CD4-positive, CD25-positive, alpha-beta regulatory T cell (primary cell): ENCODE measurements at regions not wholly inside any gene's neighbourhood (a gene's known extent, or its start where the extent isn't known, plus 50 kb on each side); places are given as distances from the start of the nearest gene placed in this dataset.
A peak's percentile ranks its signal among the peaks of the same experiment; 100 is the strongest.

Experiments
- ATAC-seq, 2 donors: fragments of 150-1000 bp; cut with Tn5 transposase; one replicate each; pipeline ENCODE4 v1.10.0; 2021; ENCODE audit warnings: low read depth in 2 of 2, moderate number of reproducible peaks in 2 of 2, moderate library complexity in 1 of 2
- DNase-seq, 3 donors: peaks; one replicate each; pipeline versions ENCODE4 v3.0.0 to v3.0.0-alpha.2; 2012 to 2022; ENCODE audit warnings: mixed read lengths in 1 of 3
- H3K27ac ChIP-seq: one replicate; pipeline ENCODE4 v1.7.0; 2013; ENCODE audit warnings: mild to moderate bottlenecking, low read length; ENCODE audit not compliant: insufficient read depth, poor library complexity, severe bottlenecking
- H3K27me3 ChIP-seq: one replicate; pipeline ENCODE4 v1.7.0; 2013; ENCODE audit warnings: low read length; ENCODE audit not compliant: control insufficient read depth, insufficient read depth
- H3K36me3 ChIP-seq: one replicate; pipeline ENCODE4 v1.7.0; 2013; ENCODE audit warnings: mild to moderate bottlenecking, low read length, moderate library complexity; ENCODE audit not compliant: control insufficient read depth, insufficient read depth
- H3K4me1 ChIP-seq: 2 replicates; pipeline ENCODE4 v1.7.0; 2013; ENCODE audit warnings: mild to moderate bottlenecking, low read length; ENCODE audit not compliant: insufficient read depth, control insufficient read depth, poor library complexity, severe bottlenecking
- H3K4me3 ChIP-seq: one replicate; pipeline ENCODE4 v1.7.0; 2013; ENCODE audit warnings: low read depth, mild to moderate bottlenecking, low read length, moderate library complexity
- H3K9me3 ChIP-seq, 2 experiments: 1 replicate in 1 of 2; 2 replicates in 1 of 2; pipeline ENCODE4 v1.7.0; 2013; ENCODE audit warnings: low read length in 2 of 2, mild to moderate bottlenecking in 1 of 2, moderate library complexity in 1 of 2; ENCODE audit not compliant: control insufficient read depth in 2 of 2
- H3K27ac Mint-ChIP-seq, 3 donors: one replicate each; pipeline ENCODE4 v1.8.0; 2020 to 2022; ENCODE audit warnings: mild to moderate bottlenecking in 3 of 3, mixed read lengths in 3 of 3, moderate library complexity in 2 of 3
- H3K27me3 Mint-ChIP-seq: one replicate; pipeline ENCODE4 v1.8.0; 2022; ENCODE audit warnings: mild to moderate bottlenecking, mixed read lengths
- H3K36me3 Mint-ChIP-seq: one replicate; pipeline ENCODE4 v1.8.0; 2020; ENCODE audit warnings: mixed read lengths
- H3K4me1 Mint-ChIP-seq, 4 donors: one replicate each; pipeline ENCODE4 v1.8.0; 2020 to 2022; ENCODE audit warnings: mixed read lengths in 4 of 4, mild to moderate bottlenecking in 1 of 4
- H3K4me3 Mint-ChIP-seq, 4 donors: one replicate each; pipeline ENCODE4 v1.8.0; 2020 to 2022; ENCODE audit warnings: mild to moderate bottlenecking in 4 of 4, mixed read lengths in 4 of 4, moderate library complexity in 3 of 4
- H3K9me3 Mint-ChIP-seq, 7 donors: one replicate each; pipeline ENCODE4 v1.8.0; 2020 to 2022; ENCODE audit warnings: mixed read lengths in 7 of 7, mild to moderate bottlenecking in 3 of 7, moderate library complexity in 2 of 7

GRCh38 chr11:130731401-130731800 lies 184.9 kb downstream of the SNX19 start:
- no peak for ATAC-seq
- DNase-seq = no peak

GRCh38 chr11:130732476-130732875 lies 183.8 kb downstream of the SNX19 start:
- Histone ChIP-seq H3K4me1 (no peaks in the 10 kb centered on the region), H3K27me3 (no peaks in the 10 kb centered on the region), H3K9me3 (peaks cover 0 to 4% of the 10 kb centered on the region in 2 experiments), H3K4me3 (no peak overlapping the region), H3K27ac (no peak overlapping the region), H3K36me3 (no peaks in the 10 kb centered on the region)
- DNase-seq (no peak), ATAC-seq (no peak)
- no peaks in the 10 kb centered on the region for H3K27me3 Mint-ChIP-seq
- no peak overlapping the region for H3K4me3 Mint-ChIP-seq
- H3K36me3 Mint-ChIP-seq = no peaks in the 10 kb centered on the region
- H3K4me1 Mint-ChIP-seq = peaks cover 0 to 3% (median 1%) of the 10 kb centered on the region in 4 donors
- no peak overlapping the region for H3K27ac Mint-ChIP-seq
- peaks cover 2 to 19% (median 7%) of the 10 kb centered on the region in 7 donors for H3K9me3 Mint-ChIP-seq

More at GRCh38 chr11:130731401-130731800, 184.9 kb downstream of the SNX19 start:
- H3K4me1 ChIP-seq = no peaks in the 10 kb centered on the region
- no peaks in the 10 kb centered on the region for H3K4me1 Mint-ChIP-seq
- H3K27ac Mint-ChIP-seq = no peak overlapping the region
- no peak overlapping the region for H3K4me3 ChIP-seq
- no peaks in the 10 kb centered on the region for H3K27me3 Mint-ChIP-seq
- no peaks in the 10 kb centered on the region for H3K36me3 Mint-ChIP-seq
- no peaks in the 10 kb centered on the region for H3K27me3 ChIP-seq
- no peak overlapping the region for H3K27ac ChIP-seq
- H3K9me3 Mint-ChIP-seq = peaks cover 2 to 19% (median 7%) of the 10 kb centered on the region in 7 donors
- peaks cover 0 to 4% of the 10 kb centered on the region in 2 experiments for H3K9me3 ChIP-seq
- H3K36me3 ChIP-seq = no peaks in the 10 kb centered on the region
- H3K4me3 Mint-ChIP-seq = no peak overlapping the region

DNA sequence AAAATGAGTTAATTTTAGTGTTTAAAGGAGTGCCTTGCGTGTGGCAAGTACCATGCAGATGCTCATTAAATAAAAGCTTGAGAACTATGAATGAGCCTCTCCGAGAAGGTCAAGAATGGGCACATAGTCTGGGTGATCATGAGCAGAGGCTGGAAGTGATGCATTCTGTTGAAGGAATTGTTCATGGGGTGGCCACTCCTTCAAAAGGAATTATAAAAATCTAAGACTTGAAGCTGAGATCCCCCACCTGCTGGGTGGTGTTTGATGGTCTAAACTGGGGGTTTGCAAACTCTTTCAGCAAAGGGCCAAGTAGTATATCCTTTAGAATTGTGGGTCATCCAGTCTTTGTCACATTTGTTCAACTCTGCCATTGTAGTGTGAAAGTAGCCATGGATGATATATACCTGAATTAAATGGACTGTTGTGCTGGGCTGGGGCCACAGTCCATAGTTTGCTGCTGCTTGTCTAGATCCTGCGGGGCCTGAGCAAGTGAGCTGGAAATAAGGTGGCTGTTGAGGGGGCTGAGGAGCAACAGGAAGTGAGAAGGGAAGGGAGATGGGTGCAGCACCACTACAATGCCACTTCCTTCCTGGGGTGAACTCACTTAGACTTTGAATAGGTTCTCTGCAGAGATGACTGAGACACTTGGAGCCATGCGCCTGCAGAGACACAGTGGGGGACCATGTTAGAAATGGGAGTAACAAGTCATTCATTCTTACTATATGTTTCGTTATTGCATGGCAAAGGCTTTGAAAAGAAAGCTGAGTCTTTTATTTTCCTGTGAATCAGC lies 179.0 kb downstream of the SNX19 start:
- no peak overlapping the region for H3K4me3 Mint-ChIP-seq
- no peaks in the 10 kb centered on the region for H3K4me1 ChIP-seq
- no peak overlapping the region for H3K27ac ChIP-seq
- ATAC-seq (no peak), DNase-seq (peak in 1 of 3 donors; percentile 48)
- H3K9me3 Mint-ChIP-seq = peaks cover 4 to 34% (median 10%) of the 10 kb centered on the region in 7 donors
- H3K4me3 ChIP-seq = no peak overlapping the region
- H3K27ac Mint-ChIP-seq = peak overlapping the region in 1 of 3 donors; percentile 55
- H3K4me1 Mint-ChIP-seq = peaks cover 0 to 3% (median 1%) of the 10 kb centered on the region in 4 donors
- no peaks in the 10 kb centered on the region for H3K27me3 Mint-ChIP-seq
- no peaks in the 10 kb centered on the region for H3K27me3 ChIP-seq
- no peaks in the 10 kb centered on the region for H3K36me3 Mint-ChIP-seq
- H3K9me3 ChIP-seq = peaks cover 4 to 6% of the 10 kb centered on the region in 2 experiments
- H3K36me3 ChIP-seq = no peaks in the 10 kb centered on the region

- Histone ChIP-seq H3K36me3 (no peaks in the 10 kb centered on the region), H3K4me3 (no peak overlapping the region), H3K27me3 (no peaks in the 10 kb centered on the region), H3K27ac (no peak overlapping the region), H3K9me3 (peaks cover 4 to 6% of the 10 kb centered on the region in 2 experiments), H3K4me1 (no peaks in the 10 kb centered on the region)
- DNase-seq (no peak), ATAC-seq (no peak)
- Mint-ChIP-seq H3K4me1 (peaks cover 0 to 3% (median 1%) of the 10 kb centered on the region in 4 donors), H3K27me3 (no peaks in the 10 kb centered on the region), H3K27ac (no peak overlapping the region), H3K36me3 (no peaks in the 10 kb centered on the region), H3K9me3 (peaks cover 3 to 34% (median 10%) of the 10 kb centered on the region in 7 donors), H3K4me3 (no peak overlapping the region)
These were observed 178.3 kb downstream of the SNX19 start for GRCh38 chr11:130737866-130738431.

GRCh38 chr11:130738611-130739010 lies 177.7 kb downstream of the SNX19 start:
- Histone ChIP-seq H3K4me3 (no peak overlapping the region), H3K27me3 (no peaks in the 10 kb centered on the region), H3K9me3 (peaks cover 4 to 6% of the 10 kb centered on the region in 2 experiments), H3K27ac (no peak overlapping the region), H3K4me1 (no peaks in the 10 kb centered on the region), H3K36me3 (no peaks in the 10 kb centered on the region)
- no peak for DNase-seq
- H3K4me3 Mint-ChIP-seq = no peak overlapping the region
- no peaks in the 10 kb centered on the region for H3K36me3 Mint-ChIP-seq
- ATAC-seq = no peak
- H3K4me1 Mint-ChIP-seq = peaks cover 0 to 3% (median 1%) of the 10 kb centered on the region in 4 donors
- H3K27me3 Mint-ChIP-seq = no peaks in the 10 kb centered on the region
- H3K27ac Mint-ChIP-seq = peak overlapping the region in 1 of 3 donors; percentile 78
- H3K9me3 Mint-ChIP-seq = peaks cover 3 to 34% (median 8%) of the 10 kb centered on the region in 7 donors

GRCh38 chr11:130740819-130741218 lies 175.5 kb downstream of the SNX19 start:
- Histone ChIP-seq H3K9me3 (peaks cover 0 to 6% of the 10 kb centered on the region in 2 experiments), H3K4me1 (no peaks in the 10 kb centered on the region), H3K36me3 (no peaks in the 10 kb centered on the region), H3K27ac (no peak overlapping the region), H3K27me3 (no peaks in the 10 kb centered on the region), H3K4me3 (no peak overlapping the region)
- Mint-ChIP-seq H3K9me3 (peaks cover 1 to 22% (median 5%) of the 10 kb centered on the region in 7 donors), H3K36me3 (no peaks in the 10 kb centered on the region), H3K27ac (no peak overlapping the region), H3K4me1 (peaks cover 0 to 3% (median 1%) of the 10 kb centered on the region in 4 donors), H3K4me3 (no peak overlapping the region), H3K27me3 (no peaks in the 10 kb centered on the region)
- ATAC-seq = no peak
- DNase-seq = no peak

- no peaks in the 10 kb centered on the region for H3K27me3 Mint-ChIP-seq
- no peak for ATAC-seq
These were observed 171.5 kb downstream of the SNX19 start for GRCh38 chr11:130744794-130745193.

More at GRCh38 chr11:130744794-130745193, 171.5 kb downstream of the SNX19 start:
- Mint-ChIP-seq H3K9me3 (peaks cover 1 to 15% (median 5%) of the 10 kb centered on the region in 7 donors), H3K4me1 (no peaks in the 10 kb centered on the region), H3K4me3 (no peak overlapping the region), H3K27ac (no peak overlapping the region), H3K36me3 (no peaks in the 10 kb centered on the region)
- Histone ChIP-seq H3K36me3 (no peaks in the 10 kb centered on the region), H3K4me1 (no peaks in the 10 kb centered on the region), H3K4me3 (no peak overlapping the region), H3K27me3 (peaks cover 2% of the 10 kb centered on the region), H3K9me3 (peaks cover 0 to 6% of the 10 kb centered on the region in 2 experiments), H3K27ac (no peak overlapping the region)
- DNase-seq = no peak
